ENCODE measurements at regions not wholly inside any gene's neighbourhood (a gene's known extent, or its start where the extent isn't known, plus 50 kb on each side); places are given as distances from the start of the nearest gene placed in this dataset.
"Not testable (repeated sequence)": the region's sequence is repeated elsewhere in the genome, so short reads cannot be mapped to it uniquely, and the experiment has no call there.

DNA sequence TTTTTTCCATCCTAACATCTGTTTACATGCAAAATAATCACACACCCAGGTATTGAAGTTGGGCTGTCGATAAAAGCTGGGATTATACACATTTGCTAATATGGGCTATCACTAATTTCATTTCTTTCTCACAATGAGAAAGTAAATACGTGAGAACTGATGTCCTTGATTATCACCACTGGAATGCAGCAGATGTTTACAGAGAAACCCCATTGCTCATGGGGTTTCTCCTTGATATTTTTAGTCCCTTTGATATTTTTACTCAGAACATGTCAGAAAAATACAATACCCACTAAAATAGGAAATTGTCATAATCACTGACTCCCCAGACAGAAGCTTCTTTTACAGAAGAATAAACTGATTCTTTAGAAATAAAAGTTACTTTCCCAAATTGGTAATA is 535.1 kb upstream of the CCDC54 start:
- TF ChIP-seq POLR2A (IDR thresholded peaks at IDR 0.05; ENCODE audit: low read depth): no peak
- no peak for TF ChIP-seq POLR2AphosphoS5 (IDR thresholded peaks at IDR 0.05)
- no peak for TF ChIP-seq EP300 (IDR thresholded peaks at IDR 0.05)
- TF ChIP-seq, protein P1, sequence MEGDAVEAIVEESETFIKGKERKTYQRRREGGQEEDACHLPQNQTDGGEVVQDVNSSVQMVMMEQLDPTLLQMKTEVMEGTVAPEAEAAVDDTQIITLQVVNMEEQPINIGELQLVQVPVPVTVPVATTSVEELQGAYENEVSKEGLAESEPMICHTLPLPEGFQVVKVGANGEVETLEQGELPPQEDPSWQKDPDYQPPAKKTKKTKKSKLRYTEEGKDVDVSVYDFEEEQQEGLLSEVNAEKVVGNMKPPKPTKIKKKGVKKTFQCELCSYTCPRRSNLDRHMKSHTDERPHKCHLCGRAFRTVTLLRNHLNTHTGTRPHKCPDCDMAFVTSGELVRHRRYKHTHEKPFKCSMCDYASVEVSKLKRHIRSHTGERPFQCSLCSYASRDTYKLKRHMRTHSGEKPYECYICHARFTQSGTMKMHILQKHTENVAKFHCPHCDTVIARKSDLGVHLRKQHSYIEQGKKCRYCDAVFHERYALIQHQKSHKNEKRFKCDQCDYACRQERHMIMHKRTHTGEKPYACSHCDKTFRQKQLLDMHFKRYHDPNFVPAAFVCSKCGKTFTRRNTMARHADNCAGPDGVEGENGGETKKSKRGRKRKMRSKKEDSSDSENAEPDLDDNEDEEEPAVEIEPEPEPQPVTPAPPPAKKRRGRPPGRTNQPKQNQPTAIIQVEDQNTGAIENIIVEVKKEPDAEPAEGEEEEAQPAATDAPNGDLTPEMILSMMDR (IDR thresholded peaks at IDR 0.05): no peak
- Histone ChIP-seq H3K36me3 (no peaks in the 10 kb centered on the region), H3K4me1 (peaks cover 3 to 11% (median 7%) of the 10 kb centered on the region in 4 donors), H3K27me3 (no peaks in the 10 kb centered on the region), H3K4me3 (no peak overlapping the region), H3K9me3 (no peaks in the 10 kb centered on the region), H3K27ac (replicated peaks in 1 of 4) (no peak overlapping the region)
- intact Hi-C loops (cut with DNase I): no loop called here
- DNase-seq (ENCODE audit: extremely low spot score): no peak
- WGBS: 79% methylated on average over 2 of the region's 2 CpGs

GRCh38 chr3:106844638-106845037 is 532.6 kb upstream of the CCDC54 start:
- H3K36me3 ChIP-seq: no peaks in the 10 kb centered on the region
- no peak for DNase-seq (ENCODE audit: extremely low spot score)
- intact Hi-C loops (cut with DNase I): no loop called here
- no peak overlapping the region for H3K4me3 ChIP-seq
- TF ChIP-seq POLR2AphosphoS5 (IDR thresholded peaks at IDR 0.05) (no peak), POLR2A (IDR thresholded peaks at IDR 0.05; ENCODE audit: low read depth) (no peak), EP300 (IDR thresholded peaks at IDR 0.05) (no peak)
- TF ChIP-seq, protein P1 (IDR thresholded peaks at IDR 0.05): no peak
- peaks cover 2 to 8% (median 4%) of the 10 kb centered on the region in 4 donors for H3K4me1 ChIP-seq
- no peak overlapping the region for H3K27ac ChIP-seq (replicated peaks in 1 of 4)
- H3K9me3 ChIP-seq: no peaks in the 10 kb centered on the region
- no peaks in the 10 kb centered on the region for H3K27me3 ChIP-seq

- DNase-seq (ENCODE audit: extremely low spot score): no peak
- no peak overlapping the region for H3K27ac ChIP-seq (replicated peaks in 1 of 4)
- TF ChIP-seq, protein P1 (IDR thresholded peaks at IDR 0.05): no peak
- no peak for TF ChIP-seq POLR2A (IDR thresholded peaks at IDR 0.05; ENCODE audit: low read depth)
- TF ChIP-seq EP300 (IDR thresholded peaks at IDR 0.05): no peak
- TF ChIP-seq POLR2AphosphoS5 (IDR thresholded peaks at IDR 0.05): no peak
- intact Hi-C loops (cut with DNase I): no loop called here
- no peaks in the 10 kb centered on the region for H3K9me3 ChIP-seq
- H3K4me3 ChIP-seq: no peak overlapping the region
- H3K36me3 ChIP-seq: no peaks in the 10 kb centered on the region
- no peaks in the 10 kb centered on the region for H3K27me3 ChIP-seq
- WGBS: 84% methylated on average over 2 of the region's 2 CpGs
- H3K4me1 ChIP-seq: no peaks in the 10 kb centered on the region
Measured at GRCh38 chr3:106848099-106848498, 529.1 kb upstream of the CCDC54 start.

- H3K4me1 ChIP-seq: no peaks in the 10 kb centered on the region
- no peak for TF ChIP-seq POLR2AphosphoS5 (IDR thresholded peaks at IDR 0.05)
- no peak for TF ChIP-seq POLR2A (IDR thresholded peaks at IDR 0.05; ENCODE audit: low read depth)
- TF ChIP-seq, protein P1 (IDR thresholded peaks at IDR 0.05): no peak
- no peak for TF ChIP-seq EP300 (IDR thresholded peaks at IDR 0.05)
- DNase-seq (ENCODE audit: extremely low spot score): no peak
- no peak overlapping the region for H3K4me3 ChIP-seq
- intact Hi-C loops (cut with DNase I): no loop called here
- 48% methylated on average over 3 of the region's 3 CpGs for WGBS
- no peak overlapping the region for H3K27ac ChIP-seq (replicated peaks in 1 of 4)
- no peaks in the 10 kb centered on the region for H3K27me3 ChIP-seq
- no peaks in the 10 kb centered on the region for H3K36me3 ChIP-seq
- H3K9me3 ChIP-seq: no peaks in the 10 kb centered on the region
Measured at GRCh38 chr3:106850437-106850836, 526.8 kb upstream of the CCDC54 start.

DNA sequence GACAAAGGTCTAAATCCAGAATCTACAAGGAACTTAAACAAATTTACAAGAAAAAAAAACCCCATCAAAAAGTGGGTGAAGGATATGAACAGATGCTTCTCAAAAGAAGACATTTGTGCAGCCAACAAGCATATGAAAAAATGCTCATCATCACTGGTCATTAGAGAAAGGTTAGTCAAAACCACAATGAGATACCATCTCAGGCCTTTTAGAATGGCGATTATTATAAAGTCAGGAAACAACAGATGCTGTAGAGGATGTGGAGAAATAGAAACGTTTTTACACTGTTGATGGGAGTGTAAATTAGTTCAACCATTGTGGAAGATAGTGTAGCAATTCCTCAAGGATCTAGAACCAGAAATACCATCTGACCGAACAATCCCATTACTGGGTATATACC is 518.9 kb upstream of the CCDC54 start:
- intact Hi-C loops (cut with DNase I); H3K36me3 ChIP-seq: not testable (repeated sequence)

More for the DNA sequence above, 518.9 kb upstream of the CCDC54 start:
- H3K9me3 ChIP-seq; H3K27ac ChIP-seq (replicated peaks in 1 of 4); H3K4me3 ChIP-seq; H3K4me1 ChIP-seq; DNase-seq (ENCODE audit: extremely low spot score); H3K27me3 ChIP-seq: not testable (repeated sequence)
- 60% methylated on average over 3 of the region's 3 CpGs for WGBS

Measured in esophagus muscularis mucosa (tissue), 4 donors.